ENCODE measurements at regions not wholly inside any gene's neighbourhood (a gene's known extent, or its start where the extent isn't known, plus 50 kb on each side); places are given as distances from the start of the nearest gene placed in this dataset.

DNA sequence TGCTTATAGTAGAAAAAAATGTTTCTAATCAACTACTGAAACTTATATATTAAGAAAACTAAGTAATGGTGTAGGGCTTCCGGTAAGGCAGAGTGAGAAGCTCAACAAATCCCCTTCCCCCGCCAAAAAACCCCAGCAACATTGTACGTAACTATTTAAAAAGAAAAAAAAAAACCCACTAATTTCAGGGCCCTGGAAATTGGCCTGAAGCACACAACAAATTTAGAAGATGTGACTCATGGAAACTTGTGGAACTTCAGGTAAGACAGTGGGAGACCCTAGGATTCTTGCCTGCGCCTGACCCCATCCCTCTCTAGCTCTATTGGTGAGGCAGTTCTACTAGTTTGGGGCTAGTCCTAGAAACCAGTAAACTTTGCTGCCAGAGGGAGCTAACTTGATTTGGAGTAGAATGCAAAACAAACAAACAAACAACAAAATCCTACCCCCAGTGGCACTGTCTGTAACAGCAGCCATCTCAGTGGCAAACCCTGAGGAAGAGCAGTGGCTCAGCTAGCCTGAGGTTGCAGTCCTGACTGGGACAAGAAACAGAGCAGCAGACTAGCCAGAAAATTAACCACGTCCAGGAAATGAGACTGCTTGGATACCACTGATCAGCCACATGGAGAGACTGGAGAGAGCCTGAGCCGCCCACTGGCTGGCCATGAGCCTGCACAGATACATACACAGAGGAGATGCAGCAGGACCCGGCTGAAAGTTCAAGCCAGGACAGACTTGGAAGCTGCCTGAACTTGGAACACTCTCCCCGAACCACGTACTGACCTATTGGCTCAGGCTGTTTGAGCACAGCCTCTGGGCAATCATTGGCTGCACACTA is 135.1 kb downstream of the TBXT start:
- peaks cover 12% of the 10 kb centered on the region for H3K9me3 Mint-ChIP-seq (ENCODE audit: low read depth)
- no peak for DNase-seq (ENCODE audit: low spot score, unreplicated experiment)
- peaks cover 3% of the 10 kb centered on the region for H3K27me3 Mint-ChIP-seq
- H3K4me3 Mint-ChIP-seq (ENCODE audit: low read depth), result no peak overlapping the region
- H3K27ac Mint-ChIP-seq, result no peak overlapping the region
- H3K4me1 Mint-ChIP-seq (ENCODE audit: low read depth), result no peaks in the 10 kb centered on the region
- no peaks in the 10 kb centered on the region for H3K36me3 Mint-ChIP-seq (ENCODE audit: insufficient read depth)
- TF ChIP-seq, protein P1, sequence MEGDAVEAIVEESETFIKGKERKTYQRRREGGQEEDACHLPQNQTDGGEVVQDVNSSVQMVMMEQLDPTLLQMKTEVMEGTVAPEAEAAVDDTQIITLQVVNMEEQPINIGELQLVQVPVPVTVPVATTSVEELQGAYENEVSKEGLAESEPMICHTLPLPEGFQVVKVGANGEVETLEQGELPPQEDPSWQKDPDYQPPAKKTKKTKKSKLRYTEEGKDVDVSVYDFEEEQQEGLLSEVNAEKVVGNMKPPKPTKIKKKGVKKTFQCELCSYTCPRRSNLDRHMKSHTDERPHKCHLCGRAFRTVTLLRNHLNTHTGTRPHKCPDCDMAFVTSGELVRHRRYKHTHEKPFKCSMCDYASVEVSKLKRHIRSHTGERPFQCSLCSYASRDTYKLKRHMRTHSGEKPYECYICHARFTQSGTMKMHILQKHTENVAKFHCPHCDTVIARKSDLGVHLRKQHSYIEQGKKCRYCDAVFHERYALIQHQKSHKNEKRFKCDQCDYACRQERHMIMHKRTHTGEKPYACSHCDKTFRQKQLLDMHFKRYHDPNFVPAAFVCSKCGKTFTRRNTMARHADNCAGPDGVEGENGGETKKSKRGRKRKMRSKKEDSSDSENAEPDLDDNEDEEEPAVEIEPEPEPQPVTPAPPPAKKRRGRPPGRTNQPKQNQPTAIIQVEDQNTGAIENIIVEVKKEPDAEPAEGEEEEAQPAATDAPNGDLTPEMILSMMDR (IDR thresholded peaks at IDR 0.05; ENCODE audit: unreplicated experiment), result no peak

GRCh38 chr6:166031275-166031674 is 136.4 kb downstream of the TBXT start:
- TF ChIP-seq, protein P1 (IDR thresholded peaks at IDR 0.05; ENCODE audit: unreplicated experiment), result no peak
- H3K27ac Mint-ChIP-seq, result no peak overlapping the region
- no peaks in the 10 kb centered on the region for H3K4me1 Mint-ChIP-seq (ENCODE audit: low read depth)
- no peak for DNase-seq (ENCODE audit: low spot score, unreplicated experiment)
- H3K9me3 Mint-ChIP-seq (ENCODE audit: low read depth), result peaks cover under 1% of the 10 kb centered on the region
- H3K27me3 Mint-ChIP-seq, result peaks cover 6% of the 10 kb centered on the region
- H3K4me3 Mint-ChIP-seq (ENCODE audit: low read depth), result no peak overlapping the region
- H3K36me3 Mint-ChIP-seq (ENCODE audit: insufficient read depth), result no peaks in the 10 kb centered on the region

- no peaks in the 10 kb centered on the region for H3K9me3 Mint-ChIP-seq (ENCODE audit: low read depth)
- H3K27me3 Mint-ChIP-seq, result peaks cover 6% of the 10 kb centered on the region
- H3K4me1 Mint-ChIP-seq (ENCODE audit: low read depth), result no peaks in the 10 kb centered on the region
- H3K4me3 Mint-ChIP-seq (ENCODE audit: low read depth), result no peak overlapping the region
- no peaks in the 10 kb centered on the region for H3K36me3 Mint-ChIP-seq (ENCODE audit: insufficient read depth)
- H3K27ac Mint-ChIP-seq, result no peak overlapping the region
- DNase-seq (ENCODE audit: low spot score, unreplicated experiment), result no peak
- TF ChIP-seq, protein P1 (IDR thresholded peaks at IDR 0.05; ENCODE audit: unreplicated experiment), result no peak
Observed at GRCh38 chr6:166029506-166029905, 138.1 kb downstream of the TBXT start.

GRCh38 chr6:166027761-166028160 is 139.9 kb downstream of the TBXT start:
- Mint-ChIP-seq H3K4me3 (ENCODE audit: low read depth) (no peak overlapping the region), H3K36me3 (ENCODE audit: insufficient read depth) (no peaks in the 10 kb centered on the region), H3K9me3 (ENCODE audit: low read depth) (no peaks in the 10 kb centered on the region), H3K27me3 (peaks cover 6% of the 10 kb centered on the region), H3K27ac (no peak overlapping the region), H3K4me1 (ENCODE audit: low read depth) (no peaks in the 10 kb centered on the region)
- DNase-seq (ENCODE audit: low spot score, unreplicated experiment), result no peak
- TF ChIP-seq, protein P1 (IDR thresholded peaks at IDR 0.05; ENCODE audit: unreplicated experiment), result no peak

GRCh38 chr6:166026586-166027126 is 141.0 kb downstream of the TBXT start:
- no peak for DNase-seq (ENCODE audit: low spot score, unreplicated experiment)
- Mint-ChIP-seq H3K4me3 (ENCODE audit: low read depth) (no peak overlapping the region), H3K27ac (no peak overlapping the region), H3K27me3 (peaks cover 6% of the 10 kb centered on the region), H3K9me3 (ENCODE audit: low read depth) (no peaks in the 10 kb centered on the region), H3K4me1 (ENCODE audit: low read depth) (no peaks in the 10 kb centered on the region), H3K36me3 (ENCODE audit: insufficient read depth) (no peaks in the 10 kb centered on the region)
- TF ChIP-seq, protein P1 (IDR thresholded peaks at IDR 0.05; ENCODE audit: unreplicated experiment), result no peak
